ENCODE measurements at regions not wholly inside any gene's neighbourhood (a gene's known extent, or its start where the extent isn't known, plus 50 kb on each side); places are given as distances from the start of the nearest gene placed in this dataset.

GRCh38 chr3:27596921-27597320 is 112.7 kb upstream of the SLC4A7 start:
- no peak for TF ChIP-seq CTCF (IDR thresholded peaks at IDR 0.05; ENCODE audit: low read depth, low read length)
- TF ChIP-seq EZH2phosphoT487 (IDR thresholded peaks at IDR 0.05; ENCODE audit: low read depth) = no peak

All from OCI-LY3 (cell line).